Fibroblast of lung (primary cell): ENCODE measurements at regions not wholly inside any gene's neighbourhood (a gene's known extent, or its start where the extent isn't known, plus 50 kb on each side); places are given as distances from the start of the nearest gene placed in this dataset.

Source experiments
- CTCF ChIP-seq, 2 donors: IDR thresholded peaks in 1 of 2; conservative IDR thresholded peaks in 1 of 2; 1 replicate in 1 of 2; 2 replicates in 1 of 2; pipeline ENCODE4 v1.5.1; 2011 to 2012; ENCODE audit warnings: low read length in 2 of 2, control low read depth in 1 of 2, inconsistent platforms in 1 of 2, low read depth in 1 of 2, mild to moderate bottlenecking in 1 of 2
- EZH2 ChIP-seq: IDR thresholded peaks from 2 replicates; pipeline ENCODE4 v1.5.1; 2012; ENCODE audit warnings: low read length, control low read depth, mild to moderate bottlenecking; ENCODE audit errors: missing control alignments

DNA sequence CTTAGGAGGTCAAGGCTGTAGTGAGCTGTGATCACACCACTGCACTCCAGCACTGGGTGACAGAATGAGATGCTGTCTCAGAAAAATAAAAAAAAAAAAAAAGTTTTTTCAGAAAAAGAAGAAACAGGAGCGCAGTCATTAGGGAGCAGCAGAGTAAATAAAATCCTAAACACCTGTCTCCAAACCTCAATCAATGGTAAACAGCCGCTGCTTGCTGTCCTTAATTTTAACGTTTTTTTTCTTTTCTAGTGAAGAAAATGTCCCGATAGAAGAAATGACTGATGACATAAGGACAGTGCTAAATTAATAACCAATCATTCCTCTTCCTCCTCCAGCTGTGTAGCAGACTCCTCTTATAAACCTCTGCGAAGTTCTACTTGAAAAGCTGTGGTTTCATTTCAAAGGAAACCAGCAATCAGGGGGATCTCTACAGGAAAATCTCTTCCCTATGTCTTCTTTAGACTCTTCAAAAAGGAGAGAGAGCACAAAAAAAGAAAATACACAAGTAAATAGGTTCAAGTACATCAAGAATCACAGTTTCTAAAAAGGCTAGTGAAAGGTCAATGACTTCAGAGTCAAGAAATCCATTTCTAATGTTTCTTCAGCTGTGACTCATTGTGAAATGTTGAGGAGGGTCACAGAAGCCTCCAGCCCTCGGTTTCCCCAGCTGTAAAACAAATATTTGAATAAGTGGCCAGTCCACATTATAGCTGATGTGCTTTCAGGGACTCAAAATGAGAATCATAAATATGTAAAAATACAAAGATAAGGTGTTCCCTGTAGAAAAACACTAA, 127.6 kb downstream of the TMCO5A start:
- TF ChIP-seq CTCF (conservative IDR thresholded peaks at IDR 0.05 in 1 of 2, IDR thresholded peaks at IDR 0.05 in 1 of 2; ENCODE audit: low read depth in 1 of 2, low read length in 2 of 2), result no peak
- TF ChIP-seq EZH2, result no peak
